SK-N-SH treated with all-trans-retinoic acid at 6 μM for 48 hours (cell line): ENCODE measurements at regions not wholly inside any gene's neighbourhood (a gene's known extent, or its start where the extent isn't known, plus 50 kb on each side); places are given as distances from the start of the nearest gene placed in this dataset.

Experiments used
- ATAC-seq: fragments of 200-7000 bp; cut with Tn5 transposase; 3 replicates; pipeline ENCODE4 v1.9.1; 2020; ENCODE audit warnings: mild to moderate bottlenecking, moderate library complexity
- ARNTL ChIP-seq: fragments of 450-650 bp; formaldehyde crosslinking; IDR thresholded peaks from 2 replicates; pipeline ENCODE4 v1.5.0; 2020; ENCODE audit warnings: low read depth, mild to moderate bottlenecking, moderate library complexity, borderline replicate concordance
- BACH2 ChIP-seq: fragments of 250-450 bp; sonication (Bioruptor Pico); IDR thresholded peaks from 2 replicates; pipeline ENCODE4 v1.9.0; 2021; ENCODE audit warnings: mild to moderate bottlenecking, borderline replicate concordance
- ESRRG ChIP-seq: fragments of 250-450 bp; sonication (Bioruptor Pico); IDR thresholded peaks from 2 replicates; pipeline ENCODE4 v1.6.1; 2021; ENCODE audit warnings: mild to moderate bottlenecking
- GLIS3 ChIP-seq: fragments of 250-450 bp; sonication (Bioruptor Pico); IDR thresholded peaks from 2 replicates; pipeline ENCODE4 v1.5.0; 2020; ENCODE audit warnings: mild to moderate bottlenecking, moderate library complexity
- ISL1 ChIP-seq: fragments of 250-450 bp; sonication (Bioruptor Pico); IDR thresholded peaks from 2 replicates; pipeline ENCODE4 v2.1.2; 2022; ENCODE audit warnings: mild to moderate bottlenecking, moderate library complexity
- OSR1 ChIP-seq: fragments of 250-450 bp; sonication (Bioruptor Pico); IDR thresholded peaks from 2 replicates; pipeline ENCODE4 v1.8.0; 2022; ENCODE audit warnings: moderate library complexity, mild to moderate bottlenecking, inconsistent platforms
- RARB ChIP-seq: fragments of 250-450 bp; sonication (Bioruptor Pico); IDR thresholded peaks from 2 replicates; pipeline ENCODE4 v1.8.0; 2021; ENCODE audit warnings: mild to moderate bottlenecking, moderate library complexity
- TCF4 ChIP-seq: fragments of 250-450 bp; sonication (Bioruptor Pico); IDR thresholded peaks from 2 replicates; pipeline ENCODE4 v1.8.0; 2021; ENCODE audit warnings: mild to moderate bottlenecking, moderate library complexity, borderline replicate concordance
- TOX ChIP-seq: fragments of 250-450 bp; sonication (Bioruptor Pico); IDR thresholded peaks from 2 replicates; pipeline ENCODE4 v1.8.0; 2021; ENCODE audit warnings: mild to moderate bottlenecking, moderate library complexity, borderline replicate concordance
- ZC3H10 ChIP-seq: fragments of 250-450 bp; sonication (Bioruptor Pico); IDR thresholded peaks from 2 replicates; pipeline ENCODE4 v1.5.1; 2021; ENCODE audit warnings: mild to moderate bottlenecking, moderate library complexity
- ZFP3 ChIP-seq: fragments of 250-450 bp; sonication (Bioruptor Pico); IDR thresholded peaks from 2 replicates; pipeline ENCODE4 v1.5.0; 2020; ENCODE audit warnings: mild to moderate bottlenecking, moderate library complexity
- ZFP30 ChIP-seq: fragments of 450-650 bp; formaldehyde crosslinking; IDR thresholded peaks from 2 replicates; pipeline ENCODE4 v1.5.0; 2022; ENCODE audit warnings: mild to moderate bottlenecking, moderate library complexity
- ZNF565 ChIP-seq: fragments of 450-650 bp; formaldehyde crosslinking; conservative IDR thresholded peaks from 2 replicates; pipeline ENCODE4 v1.5.0; 2020; ENCODE audit warnings: low read depth, mild to moderate bottlenecking, moderate library complexity
- ZNF70 ChIP-seq: fragments of 450-650 bp; formaldehyde crosslinking; IDR thresholded peaks from 2 replicates; pipeline ENCODE4 v1.5.0; 2020; ENCODE audit warnings: mild to moderate bottlenecking, moderate library complexity
- ZNF8 ChIP-seq: fragments of 450-650 bp; formaldehyde crosslinking; IDR thresholded peaks from 2 replicates; pipeline ENCODE4 v1.5.0; 2020; ENCODE audit warnings: mild to moderate bottlenecking, moderate library complexity
- TF ChIP-seq, protein P1 (sequence below): fragments of 250-450 bp; sonication (Bioruptor Pico); IDR thresholded peaks from 2 replicates; pipeline ENCODE4 v1.8.0; 2021; ENCODE audit warnings: low read depth, mild to moderate bottlenecking, moderate library complexity, borderline replicate concordance
- TF ChIP-seq, protein P2 (sequence below): fragments of 250-450 bp; sonication (Bioruptor Pico); IDR thresholded peaks from 2 replicates; pipeline ENCODE4 v1.5.1; 2021; ENCODE audit warnings: mild to moderate bottlenecking, moderate library complexity
- TF ChIP-seq, protein P3 (sequence below): fragments of 250-450 bp; sonication (Bioruptor Pico); IDR thresholded peaks from 2 replicates; pipeline ENCODE4 v1.8.0; 2020; ENCODE audit warnings: mild to moderate bottlenecking, moderate library complexity, borderline replicate concordance
- TF ChIP-seq, protein P4 (sequence below): fragments of 250-450 bp; sonication (Bioruptor Pico); IDR thresholded peaks from 2 replicates; pipeline ENCODE4 v1.5.1; 2020; ENCODE audit warnings: low read depth, mild to moderate bottlenecking, moderate library complexity
- TF ChIP-seq, protein P5 (sequence below): fragments of 250-450 bp; sonication (Bioruptor Pico); IDR thresholded peaks from 2 replicates; pipeline ENCODE4 v1.5.0; 2020; ENCODE audit warnings: mild to moderate bottlenecking, moderate library complexity

DNA sequence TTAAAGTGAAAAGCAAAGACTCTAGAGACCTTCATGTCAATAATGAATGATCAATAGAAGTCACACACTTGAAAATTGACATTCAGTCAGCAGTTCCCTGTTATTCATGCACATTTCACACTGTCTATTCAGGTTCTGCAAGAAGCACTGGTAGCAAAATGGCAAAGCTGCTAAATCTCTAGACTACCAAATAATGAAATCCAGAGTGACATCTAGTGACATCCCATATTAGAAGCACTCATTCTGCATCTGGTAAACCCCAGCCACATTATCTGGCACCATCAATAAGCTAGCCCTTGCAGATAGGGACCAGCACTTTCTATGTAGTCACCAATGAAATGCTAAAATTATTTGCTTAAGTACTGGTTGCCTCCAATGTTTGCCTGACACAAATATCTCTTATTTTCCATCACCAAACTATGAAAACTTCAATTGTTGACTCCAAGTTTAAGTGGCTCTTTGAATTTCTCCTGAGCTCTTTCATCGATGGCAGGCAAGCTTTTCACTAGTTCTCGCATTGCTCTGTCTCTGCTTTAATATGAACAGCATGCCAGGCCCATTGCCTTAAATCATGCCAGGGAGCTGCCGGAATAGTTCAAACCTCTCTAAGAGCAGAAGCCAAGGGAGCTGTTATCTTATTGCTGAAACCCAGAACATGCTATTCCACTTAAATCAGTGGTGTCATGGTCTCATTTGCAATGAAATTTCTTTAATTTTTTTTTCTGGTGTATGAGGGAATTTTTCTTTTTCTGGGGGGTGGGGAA, 409.9 kb downstream of the MZT1 start:
- no peak for ATAC-seq
- TF ChIP-seq TCF4 (no peak), TOX (no peak), RARB (no peak), ESRRG (CRISPR knock-in tag) (no peak), ZNF565 (CRISPR knock-in tag) (no peak), ZFP30 (CRISPR knock-in tag) (no peak), ARNTL (no peak), ZC3H10 (no peak), ZNF8 (no peak), GLIS3 (CRISPR knock-in tag) (no peak), OSR1 (CRISPR knock-in tag) (no peak)
- TF ChIP-seq, protein P1, sequence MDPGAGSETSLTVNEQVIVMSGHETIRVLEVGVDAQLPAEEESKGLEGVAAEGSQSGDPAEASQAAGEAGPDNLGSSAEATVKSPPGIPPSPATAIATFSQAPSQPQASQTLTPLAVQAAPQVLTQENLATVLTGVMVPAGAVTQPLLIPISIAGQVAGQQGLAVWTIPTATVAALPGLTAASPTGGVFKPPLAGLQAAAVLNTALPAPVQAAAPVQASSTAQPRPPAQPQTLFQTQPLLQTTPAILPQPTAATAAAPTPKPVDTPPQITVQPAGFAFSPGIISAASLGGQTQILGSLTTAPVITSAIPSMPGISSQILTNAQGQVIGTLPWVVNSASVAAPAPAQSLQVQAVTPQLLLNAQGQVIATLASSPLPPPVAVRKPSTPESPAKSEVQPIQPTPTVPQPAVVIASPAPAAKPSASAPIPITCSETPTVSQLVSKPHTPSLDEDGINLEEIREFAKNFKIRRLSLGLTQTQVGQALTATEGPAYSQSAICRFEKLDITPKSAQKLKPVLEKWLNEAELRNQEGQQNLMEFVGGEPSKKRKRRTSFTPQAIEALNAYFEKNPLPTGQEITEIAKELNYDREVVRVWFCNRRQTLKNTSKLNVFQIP (CRISPR knock-in tag): no peak
- TF ChIP-seq, protein P2, sequence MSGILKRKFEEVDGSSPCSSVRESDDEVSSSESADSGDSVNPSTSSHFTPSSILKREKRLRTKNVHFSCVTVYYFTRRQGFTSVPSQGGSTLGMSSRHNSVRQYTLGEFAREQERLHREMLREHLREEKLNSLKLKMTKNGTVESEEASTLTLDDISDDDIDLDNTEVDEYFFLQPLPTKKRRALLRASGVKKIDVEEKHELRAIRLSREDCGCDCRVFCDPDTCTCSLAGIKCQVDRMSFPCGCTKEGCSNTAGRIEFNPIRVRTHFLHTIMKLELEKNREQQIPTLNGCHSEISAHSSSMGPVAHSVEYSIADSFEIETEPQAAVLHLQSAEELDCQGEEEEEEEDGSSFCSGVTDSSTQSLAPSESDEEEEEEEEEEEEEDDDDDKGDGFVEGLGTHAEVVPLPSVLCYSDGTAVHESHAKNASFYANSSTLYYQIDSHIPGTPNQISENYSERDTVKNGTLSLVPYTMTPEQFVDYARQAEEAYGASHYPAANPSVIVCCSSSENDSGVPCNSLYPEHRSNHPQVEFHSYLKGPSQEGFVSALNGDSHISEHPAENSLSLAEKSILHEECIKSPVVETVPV: no peak
- TF ChIP-seq, protein P3, sequence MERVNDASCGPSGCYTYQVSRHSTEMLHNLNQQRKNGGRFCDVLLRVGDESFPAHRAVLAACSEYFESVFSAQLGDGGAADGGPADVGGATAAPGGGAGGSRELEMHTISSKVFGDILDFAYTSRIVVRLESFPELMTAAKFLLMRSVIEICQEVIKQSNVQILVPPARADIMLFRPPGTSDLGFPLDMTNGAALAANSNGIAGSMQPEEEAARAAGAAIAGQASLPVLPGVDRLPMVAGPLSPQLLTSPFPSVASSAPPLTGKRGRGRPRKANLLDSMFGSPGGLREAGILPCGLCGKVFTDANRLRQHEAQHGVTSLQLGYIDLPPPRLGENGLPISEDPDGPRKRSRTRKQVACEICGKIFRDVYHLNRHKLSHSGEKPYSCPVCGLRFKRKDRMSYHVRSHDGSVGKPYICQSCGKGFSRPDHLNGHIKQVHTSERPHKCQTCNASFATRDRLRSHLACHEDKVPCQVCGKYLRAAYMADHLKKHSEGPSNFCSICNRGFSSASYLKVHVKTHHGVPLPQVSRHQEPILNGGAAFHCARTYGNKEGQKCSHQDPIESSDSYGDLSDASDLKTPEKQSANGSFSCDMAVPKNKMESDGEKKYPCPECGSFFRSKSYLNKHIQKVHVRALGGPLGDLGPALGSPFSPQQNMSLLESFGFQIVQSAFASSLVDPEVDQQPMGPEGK: no peak
- TF ChIP-seq, all 23 proteins: peak for 0

DNA sequence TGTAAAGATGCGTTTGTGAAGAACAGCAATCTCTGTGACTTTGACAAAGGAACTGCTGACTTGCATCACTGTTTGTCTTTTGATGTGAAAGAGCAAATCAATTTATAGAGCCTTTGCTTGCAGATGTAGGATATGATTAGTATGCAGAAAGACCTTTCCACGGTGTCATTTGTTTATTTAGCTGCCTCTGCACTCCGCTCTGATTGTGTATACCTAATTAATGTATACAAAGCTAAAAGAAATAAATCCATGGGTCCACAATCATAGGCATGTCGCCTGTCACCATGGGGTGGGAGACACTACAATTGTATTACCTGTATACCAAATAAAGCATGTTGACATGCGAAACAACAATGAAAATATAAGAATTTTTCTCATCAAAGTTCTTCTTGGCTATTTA, 410.7 kb downstream of the MZT1 start:
- ATAC-seq: no peak
- TF ChIP-seq, protein P2: no peak
- TF ChIP-seq, protein P4, sequence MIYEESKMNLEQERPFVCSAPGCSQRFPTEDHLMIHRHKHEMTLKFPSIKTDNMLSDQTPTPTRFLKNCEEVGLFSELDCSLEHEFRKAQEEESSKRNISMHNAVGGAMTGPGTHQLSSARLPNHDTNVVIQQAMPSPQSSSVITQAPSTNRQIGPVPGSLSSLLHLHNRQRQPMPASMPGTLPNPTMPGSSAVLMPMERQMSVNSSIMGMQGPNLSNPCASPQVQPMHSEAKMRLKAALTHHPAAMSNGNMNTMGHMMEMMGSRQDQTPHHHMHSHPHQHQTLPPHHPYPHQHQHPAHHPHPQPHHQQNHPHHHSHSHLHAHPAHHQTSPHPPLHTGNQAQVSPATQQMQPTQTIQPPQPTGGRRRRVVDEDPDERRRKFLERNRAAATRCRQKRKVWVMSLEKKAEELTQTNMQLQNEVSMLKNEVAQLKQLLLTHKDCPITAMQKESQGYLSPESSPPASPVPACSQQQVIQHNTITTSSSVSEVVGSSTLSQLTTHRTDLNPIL (CRISPR knock-in tag): no peak
- TF ChIP-seq TCF4 (no peak), BACH2 (CRISPR knock-in tag) (no peak), ZC3H10 (no peak), ZFP3 (no peak), TOX (no peak), ZNF8 (no peak), ESRRG (CRISPR knock-in tag) (no peak), ZNF70 (CRISPR knock-in tag) (no peak), GLIS3 (CRISPR knock-in tag) (no peak), ZFP30 (CRISPR knock-in tag) (no peak), ISL1 (CRISPR knock-in tag) (no peak)
- TF ChIP-seq, protein P5, sequence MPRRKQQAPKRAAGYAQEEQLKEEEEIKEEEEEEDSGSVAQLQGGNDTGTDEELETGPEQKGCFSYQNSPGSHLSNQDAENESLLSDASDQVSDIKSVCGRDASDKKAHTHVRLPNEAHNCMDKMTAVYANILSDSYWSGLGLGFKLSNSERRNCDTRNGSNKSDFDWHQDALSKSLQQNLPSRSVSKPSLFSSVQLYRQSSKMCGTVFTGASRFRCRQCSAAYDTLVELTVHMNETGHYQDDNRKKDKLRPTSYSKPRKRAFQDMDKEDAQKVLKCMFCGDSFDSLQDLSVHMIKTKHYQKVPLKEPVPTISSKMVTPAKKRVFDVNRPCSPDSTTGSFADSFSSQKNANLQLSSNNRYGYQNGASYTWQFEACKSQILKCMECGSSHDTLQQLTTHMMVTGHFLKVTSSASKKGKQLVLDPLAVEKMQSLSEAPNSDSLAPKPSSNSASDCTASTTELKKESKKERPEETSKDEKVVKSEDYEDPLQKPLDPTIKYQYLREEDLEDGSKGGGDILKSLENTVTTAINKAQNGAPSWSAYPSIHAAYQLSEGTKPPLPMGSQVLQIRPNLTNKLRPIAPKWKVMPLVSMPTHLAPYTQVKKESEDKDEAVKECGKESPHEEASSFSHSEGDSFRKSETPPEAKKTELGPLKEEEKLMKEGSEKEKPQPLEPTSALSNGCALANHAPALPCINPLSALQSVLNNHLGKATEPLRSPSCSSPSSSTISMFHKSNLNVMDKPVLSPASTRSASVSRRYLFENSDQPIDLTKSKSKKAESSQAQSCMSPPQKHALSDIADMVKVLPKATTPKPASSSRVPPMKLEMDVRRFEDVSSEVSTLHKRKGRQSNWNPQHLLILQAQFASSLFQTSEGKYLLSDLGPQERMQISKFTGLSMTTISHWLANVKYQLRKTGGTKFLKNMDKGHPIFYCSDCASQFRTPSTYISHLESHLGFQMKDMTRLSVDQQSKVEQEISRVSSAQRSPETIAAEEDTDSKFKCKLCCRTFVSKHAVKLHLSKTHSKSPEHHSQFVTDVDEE: no peak
- TF ChIP-seq, protein P3: no peak
